Suprapubic skin (tissue), 4 donors: ENCODE measurements at regions not wholly inside any gene's neighbourhood (a gene's known extent, or its start where the extent isn't known, plus 50 kb on each side); places are given as distances from the start of the nearest gene placed in this dataset.

Experiments used
- DNase-seq, 2 donors: peaks; one replicate each; pipeline ENCODE4 v3.0.0-alpha.2; 2019; ENCODE audit warnings: low spot score in 2 of 2
- H3K27ac ChIP-seq: fragments of 200-600 bp; sonication (generic); one replicate; pipeline ENCODE4 v1.5.1; 2019
- H3K27me3 ChIP-seq: fragments of 200-600 bp; sonication (generic); one replicate; pipeline ENCODE4 v1.5.1; 2019
- H3K36me3 ChIP-seq: fragments of 200-600 bp; sonication (generic); one replicate; pipeline ENCODE4 v1.5.1; 2019
- H3K4me1 ChIP-seq: fragments of 200-600 bp; sonication (generic); one replicate; pipeline ENCODE4 v1.5.1; 2019
- H3K4me3 ChIP-seq: fragments of 200-600 bp; sonication (generic); one replicate; pipeline ENCODE4 v1.5.1; 2019; ENCODE audit warnings: mild to moderate bottlenecking
- H3K9me3 ChIP-seq: fragments of 200-600 bp; sonication (generic); one replicate; pipeline ENCODE4 v1.5.1; 2019
- CTCF ChIP-seq, 2 donors: fragments of 200-600 bp in 1 of 2; fragments of 450-650 bp in 1 of 2; sonication (generic) in 1 of 2; IDR thresholded peaks; one replicate each; pipeline ENCODE4 v1.5.1; 2016 to 2019; ENCODE audit warnings: antibody characterized with exemption in 2 of 2, mild to moderate bottlenecking in 1 of 2, moderate library complexity in 1 of 2
- EP300 ChIP-seq: sonication (generic); formaldehyde crosslinking; IDR thresholded peaks from one replicate; pipeline ENCODE4 v1.6.1; 2017; ENCODE audit warnings: antibody characterized with exemption
- POLR2A ChIP-seq, 2 donors: fragments of 450-650 bp; IDR thresholded peaks; one replicate each; pipeline ENCODE4 v1.6.1; 2017; ENCODE audit warnings: antibody characterized with exemption in 2 of 2, mild to moderate bottlenecking in 2 of 2, moderate library complexity in 2 of 2
- POLR2AphosphoS5 ChIP-seq, 3 donors: sonication (generic); formaldehyde crosslinking; IDR thresholded peaks; one replicate each; pipeline ENCODE4 v1.6.1; 2017; ENCODE audit warnings: antibody characterized with exemption in 3 of 3
- WGBS: methylation state at CpG from one replicate; pipeline ENCODE4 v1.1.5; 2018; 5-methylcytosine and 5-hydroxymethylcytosine counted together

DNA sequence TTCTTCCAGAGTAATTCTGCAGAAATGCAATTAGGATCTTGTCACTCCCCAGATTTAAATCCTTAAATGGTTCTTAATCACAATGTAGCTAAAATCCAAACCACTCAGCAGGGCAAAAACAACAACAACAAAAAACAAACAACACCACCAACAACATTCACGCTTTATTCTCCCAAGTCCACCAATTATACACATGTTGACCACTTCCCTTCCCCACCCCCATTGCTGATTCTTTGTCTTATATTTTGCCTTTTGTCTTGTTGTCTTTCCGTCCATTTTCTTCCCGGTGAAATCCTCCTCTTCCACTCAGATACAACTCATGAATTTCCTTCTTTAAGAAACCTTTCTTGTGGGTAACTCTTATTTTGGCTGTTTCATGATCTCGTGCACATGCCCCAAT is 902.8 kb downstream of the EPHA4 start:
- H3K9me3 ChIP-seq, result no peaks in the 10 kb centered on the region
- H3K27ac ChIP-seq, result no peak overlapping the region
- no peak for TF ChIP-seq CTCF (IDR thresholded peaks at IDR 0.05)
- no peak for TF ChIP-seq EP300
- no peak for TF ChIP-seq POLR2AphosphoS5 (IDR thresholded peaks at IDR 0.05)
- TF ChIP-seq POLR2A (IDR thresholded peaks at IDR 0.05), result no peak
- 70% methylated on average over 4 of the region's 4 CpGs for WGBS
- no peaks in the 10 kb centered on the region for H3K36me3 ChIP-seq
- no peak overlapping the region for H3K4me3 ChIP-seq
- H3K27me3 ChIP-seq, result no peaks in the 10 kb centered on the region
- H3K4me1 ChIP-seq, result peaks cover 7% of the 10 kb centered on the region
- no peak for DNase-seq

- TF ChIP-seq CTCF (IDR thresholded peaks at IDR 0.05) (no peak), EP300 (no peak), POLR2AphosphoS5 (IDR thresholded peaks at IDR 0.05) (no peak)
- Histone ChIP-seq H3K9me3 (no peaks in the 10 kb centered on the region), H3K36me3 (no peaks in the 10 kb centered on the region), H3K4me3 (no peak overlapping the region), H3K4me1 (no peaks in the 10 kb centered on the region), H3K27ac (no peak overlapping the region), H3K27me3 (no peaks in the 10 kb centered on the region)
- no peak for DNase-seq
- WGBS, result 66% methylated on average over 5 of the region's 5 CpGs
Measured at GRCh38 chr2:220670511-220670910, 901.6 kb downstream of the EPHA4 start.

DNA sequence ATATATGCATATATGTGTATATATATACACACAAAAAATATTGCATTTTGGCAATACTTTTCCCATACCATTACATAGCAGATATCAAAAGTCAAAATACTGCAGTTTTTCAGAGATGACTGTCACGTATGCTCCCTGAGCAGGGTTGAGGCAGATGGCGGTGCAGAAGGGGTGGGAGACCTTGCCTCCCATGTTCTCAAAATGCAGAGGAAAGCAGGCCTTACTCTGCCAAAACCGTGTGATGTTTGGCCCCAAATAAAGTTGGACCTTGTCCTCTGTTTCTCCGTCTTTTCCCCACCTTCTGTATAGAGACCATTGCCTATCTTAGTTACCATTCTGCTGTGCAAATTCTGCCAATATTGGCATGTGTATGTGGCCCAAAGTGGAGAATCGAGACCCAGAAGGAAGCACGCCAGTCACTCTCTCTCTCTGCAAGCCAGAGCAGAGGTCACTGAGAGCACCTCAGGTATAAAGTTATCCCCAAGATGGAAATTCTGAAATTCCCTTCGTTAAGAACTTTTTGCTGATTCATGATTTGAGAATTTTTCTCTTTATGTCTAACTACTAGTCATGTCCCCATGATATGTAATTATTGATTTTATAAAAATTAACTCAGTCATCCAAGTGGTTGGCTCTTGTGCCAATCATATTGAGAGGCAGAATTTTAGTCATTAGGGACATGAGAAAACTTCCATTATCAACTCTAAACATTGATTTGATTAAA is 898.8 kb downstream of the EPHA4 start:
- 92% methylated on average over 7 of the region's 7 CpGs for WGBS
- TF ChIP-seq POLR2A (IDR thresholded peaks at IDR 0.05) (no peak), POLR2AphosphoS5 (IDR thresholded peaks at IDR 0.05) (no peak), CTCF (IDR thresholded peaks at IDR 0.05) (no peak), EP300 (no peak)
- Histone ChIP-seq H3K4me1 (no peaks in the 10 kb centered on the region), H3K36me3 (no peaks in the 10 kb centered on the region), H3K9me3 (no peaks in the 10 kb centered on the region), H3K4me3 (no peak overlapping the region), H3K27ac (no peak overlapping the region), H3K27me3 (no peaks in the 10 kb centered on the region)
- no peak for DNase-seq

GRCh38 chr2:220674033-220674432 is 898.1 kb downstream of the EPHA4 start:
- 77% methylated on average over 3 of the region's 3 CpGs for WGBS
- no peaks in the 10 kb centered on the region for H3K27me3 ChIP-seq
- TF ChIP-seq POLR2AphosphoS5 (IDR thresholded peaks at IDR 0.05) (no peak), POLR2A (IDR thresholded peaks at IDR 0.05) (no peak), CTCF (IDR thresholded peaks at IDR 0.05) (no peak), EP300 (no peak)

DNA sequence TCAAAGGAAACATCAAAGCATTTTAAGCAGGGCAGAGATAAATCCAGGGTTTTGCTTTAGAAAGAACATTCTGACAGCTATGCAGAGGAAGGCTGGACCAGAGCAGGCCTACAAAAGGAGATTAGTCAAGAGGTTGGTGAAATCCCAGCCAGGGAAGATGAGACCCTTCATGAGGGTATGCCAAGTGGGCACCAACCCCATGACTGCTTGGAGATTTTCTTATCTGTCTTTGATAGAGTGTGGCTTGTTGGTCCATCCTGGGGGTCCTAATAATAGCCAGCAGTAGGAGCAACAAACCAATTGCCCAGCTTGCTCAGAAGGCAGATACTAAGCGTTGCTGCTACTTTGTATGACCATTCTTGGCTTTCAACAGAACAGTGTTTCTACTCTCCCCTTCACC is 895.4 kb downstream of the EPHA4 start:
- Histone ChIP-seq H3K9me3 (no peaks in the 10 kb centered on the region), H3K4me3 (no peak overlapping the region), H3K27me3 (no peaks in the 10 kb centered on the region), H3K4me1 (no peaks in the 10 kb centered on the region), H3K27ac (no peak overlapping the region), H3K36me3 (no peaks in the 10 kb centered on the region)
- WGBS, result 100% methylated on average over 1 of the region's 1 CpG
- DNase-seq, result no peak
- TF ChIP-seq POLR2AphosphoS5 (IDR thresholded peaks at IDR 0.05), result no peak
- no peak for TF ChIP-seq EP300
- TF ChIP-seq POLR2A (IDR thresholded peaks at IDR 0.05), result no peak
- TF ChIP-seq CTCF (IDR thresholded peaks at IDR 0.05), result no peak

More at GRCh38 chr2:220674033-220674432, 898.1 kb downstream of the EPHA4 start:
- no peak for DNase-seq
- Histone ChIP-seq H3K4me3 (no peak overlapping the region), H3K9me3 (no peaks in the 10 kb centered on the region), H3K27ac (no peak overlapping the region), H3K4me1 (no peaks in the 10 kb centered on the region), H3K36me3 (no peaks in the 10 kb centered on the region)
